Stimulated activated CD4-positive, alpha-beta T cell treated with anti-CD3 and anti-CD28 coated beads, Interleukin-4, amount 100 ng/mL, for 1 hour (primary cell): ENCODE measurements at regions not wholly inside any gene's neighbourhood (a gene's known extent, or its start where the extent isn't known, plus 50 kb on each side); places are given as distances from the start of the nearest gene placed in this dataset.
"Not testable (repeated sequence)": the region's sequence is repeated elsewhere in the genome, so short reads cannot be mapped to it uniquely, and the experiment has no call there.

Experiments
- DNase-seq: peaks from one replicate; pipeline ENCODE4 v3.0.0-alpha.2; 2020

GRCh38 chr9:71361357-71361756, 239.9 kb upstream of the TRPM3 start:
- no peak for DNase-seq

GRCh38 chr9:71357346-71357745, 235.9 kb upstream of the TRPM3 start:
- DNase-seq = no peak

GRCh38 chr9:71355884-71356283, 234.5 kb upstream of the TRPM3 start:
- DNase-seq = no peak

DNA sequence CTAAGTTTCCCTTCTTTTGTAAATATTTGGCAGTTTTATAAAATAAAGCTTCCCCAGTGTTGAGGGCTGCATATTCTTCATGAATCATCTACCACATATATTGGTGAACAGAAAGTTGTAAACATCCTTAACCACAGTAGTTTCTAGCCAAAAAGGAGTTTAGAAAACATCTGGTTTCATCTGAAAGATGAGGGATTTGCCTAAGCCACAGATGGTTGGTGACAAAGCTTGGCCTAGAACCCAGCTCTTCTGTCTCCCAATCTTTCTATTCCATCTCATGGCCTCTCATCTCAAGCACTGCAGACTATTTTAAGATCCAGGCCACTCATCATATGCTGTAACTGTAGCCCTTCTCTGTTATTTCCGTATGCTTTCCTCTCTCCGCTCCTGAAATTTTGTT, 232.3 kb upstream of the TRPM3 start:
- DNase-seq = no peak

DNA sequence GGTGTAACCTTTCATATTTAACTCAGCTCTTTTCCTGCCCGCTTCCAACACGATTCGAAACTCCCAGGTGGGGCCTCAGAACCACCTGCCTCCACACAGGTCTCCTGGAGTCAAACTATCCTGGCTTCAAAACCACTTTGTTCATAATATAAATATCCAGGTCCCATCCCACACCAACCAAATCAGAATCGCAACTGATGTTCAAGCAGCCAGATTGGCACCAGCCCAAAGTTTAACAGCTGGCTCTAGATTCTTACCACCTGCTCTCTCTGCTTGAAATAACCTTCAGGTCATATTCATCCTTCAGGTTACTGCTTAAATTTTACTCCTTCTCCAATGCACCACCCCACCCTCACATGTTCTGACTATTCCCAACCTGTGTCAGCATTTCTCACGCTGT, 231.4 kb upstream of the TRPM3 start:
- no peak for DNase-seq

DNA sequence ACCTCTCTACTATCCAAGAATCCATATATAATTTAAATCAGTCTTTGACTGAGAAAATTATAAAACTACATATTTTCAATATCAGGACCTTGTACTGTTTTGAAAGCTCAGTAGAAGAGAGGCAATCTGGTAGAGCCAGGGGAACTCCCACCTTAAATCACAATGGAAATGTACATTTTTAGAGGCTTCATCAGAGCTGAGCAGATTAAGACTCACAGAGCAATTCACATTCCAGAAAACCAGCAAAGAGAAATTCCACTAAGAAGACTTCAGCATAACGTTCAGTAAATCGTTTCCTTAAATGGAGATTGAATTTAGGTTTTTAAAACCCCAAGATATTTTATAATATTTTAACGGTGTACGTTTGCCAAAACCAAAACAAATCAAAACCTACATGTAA, 227.8 kb upstream of the TRPM3 start:
- DNase-seq = no peak

DNA sequence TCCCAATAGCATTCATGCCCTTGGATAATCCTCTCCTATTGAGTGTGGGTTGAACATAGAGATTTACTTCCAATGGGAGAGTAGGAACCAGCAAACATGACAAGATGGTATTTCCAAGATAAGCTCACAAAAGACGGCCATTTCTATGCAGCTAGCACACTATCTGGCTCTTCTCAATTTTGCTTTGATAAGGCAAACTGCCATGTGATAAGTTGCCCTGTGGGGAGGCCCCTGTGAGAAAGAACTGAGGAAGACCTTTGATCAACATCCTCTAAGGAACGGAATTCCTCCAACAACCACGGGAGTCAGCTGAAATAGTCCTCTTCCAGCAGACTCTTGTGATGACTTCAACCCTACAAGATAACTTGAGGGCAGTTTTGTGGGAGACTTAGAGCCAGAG, 211.9 kb upstream of the TRPM3 start:
- no peak for DNase-seq

DNA sequence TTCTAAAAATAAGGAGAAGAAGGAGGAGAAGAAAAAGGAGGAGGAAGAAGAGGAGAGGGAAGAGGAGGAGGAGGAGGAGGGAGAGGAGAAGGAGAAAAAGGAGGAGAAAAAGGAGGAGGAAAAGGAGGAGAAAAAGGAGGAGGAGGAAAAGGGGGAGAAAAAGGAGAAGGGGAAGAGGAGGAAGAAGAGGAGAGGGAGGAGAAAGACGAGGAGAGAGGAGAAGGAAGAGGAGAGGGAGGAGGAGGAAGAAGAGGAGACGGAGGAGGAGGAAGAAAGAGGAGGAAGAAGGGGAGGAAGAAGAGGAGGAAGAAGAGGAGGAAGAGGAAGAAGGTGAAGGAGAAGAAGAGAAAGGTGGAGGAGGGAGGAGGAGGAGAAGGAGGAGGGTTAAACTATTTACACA, 210.2 kb upstream of the TRPM3 start:
- no peak for DNase-seq

DNA sequence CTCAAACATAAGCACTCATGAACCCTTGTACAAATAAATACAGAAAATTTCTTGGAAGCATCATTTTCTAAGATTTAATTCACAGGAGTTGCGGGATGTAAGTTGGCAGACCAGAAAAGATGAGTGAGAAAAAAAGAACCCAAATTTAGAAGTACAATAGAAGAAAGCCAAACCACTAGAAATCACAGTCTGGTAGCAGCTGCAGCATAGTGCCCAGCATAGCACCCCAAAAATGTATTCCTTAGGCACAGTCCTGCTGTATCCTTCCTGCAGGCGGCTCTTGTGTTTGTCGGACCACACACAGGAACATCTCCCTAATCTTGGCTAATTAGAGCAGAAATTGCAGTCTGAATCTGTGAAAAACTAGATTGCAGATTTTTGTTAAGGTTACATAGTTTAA, 208.5 kb upstream of the TRPM3 start:
- no peak for DNase-seq

- DNase-seq = no peak
Measured at GRCh38 chr9:71326360-71326759, 204.9 kb upstream of the TRPM3 start.

DNA sequence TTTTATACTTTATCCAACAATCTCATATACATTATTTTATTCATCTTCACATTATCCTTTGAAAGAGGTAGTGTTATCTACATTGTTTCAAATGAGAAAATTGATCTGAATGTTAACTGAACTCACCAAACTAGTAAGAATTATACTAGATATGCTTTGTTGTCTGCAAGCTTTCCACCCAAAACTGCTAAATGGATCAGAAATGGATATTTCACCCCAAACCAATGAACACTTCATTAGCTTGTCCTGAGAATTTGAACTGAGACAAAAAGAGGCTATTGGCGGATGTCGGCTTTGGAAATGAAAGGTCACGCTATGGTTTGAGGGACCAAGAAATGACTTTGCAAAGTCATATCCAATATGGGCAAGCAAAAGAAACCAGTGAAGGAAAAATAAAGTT, 201.9 kb upstream of the TRPM3 start:
- no peak for DNase-seq

DNA sequence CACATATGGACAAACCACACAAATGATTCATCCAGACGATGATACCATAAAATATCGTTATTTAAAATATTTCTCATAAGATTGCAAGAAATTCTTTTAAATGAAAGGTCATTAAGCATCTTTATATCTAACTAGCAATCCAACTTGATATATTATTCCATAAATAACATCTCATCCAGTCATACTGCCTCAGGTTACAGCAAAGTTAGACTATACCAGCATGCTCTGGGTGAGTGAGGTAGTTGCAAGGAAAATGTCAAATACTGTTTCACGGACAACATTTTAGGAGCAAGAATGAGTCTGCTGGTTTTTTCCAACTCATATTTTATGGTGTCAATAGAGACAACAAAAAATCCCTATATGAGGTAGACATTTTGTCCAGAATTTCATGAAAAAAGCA, 200.9 kb upstream of the TRPM3 start:
- DNase-seq = no peak

- DNase-seq = no peak
Measured at GRCh38 chr9:71308454-71308853, 187.0 kb upstream of the TRPM3 start.

DNA sequence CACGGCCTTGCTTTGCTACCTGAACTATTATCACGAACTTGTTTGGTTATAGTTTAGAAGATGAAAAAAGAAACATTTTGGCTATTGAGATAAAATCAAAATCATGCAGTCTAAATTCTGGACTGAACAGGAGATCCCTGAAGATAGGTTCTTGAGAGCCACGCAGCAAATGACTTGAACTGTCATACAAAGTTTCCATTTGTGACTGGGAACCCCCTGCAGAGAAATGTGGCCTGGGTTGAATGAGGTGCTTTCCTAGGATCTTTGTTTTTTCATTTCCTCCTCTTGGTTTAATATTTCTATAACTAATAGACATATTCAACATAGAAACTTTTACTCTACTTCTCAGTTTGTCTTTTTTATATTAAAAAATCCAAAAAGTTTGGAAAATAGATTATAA, 184.7 kb upstream of the TRPM3 start:
- no peak for DNase-seq

DNA sequence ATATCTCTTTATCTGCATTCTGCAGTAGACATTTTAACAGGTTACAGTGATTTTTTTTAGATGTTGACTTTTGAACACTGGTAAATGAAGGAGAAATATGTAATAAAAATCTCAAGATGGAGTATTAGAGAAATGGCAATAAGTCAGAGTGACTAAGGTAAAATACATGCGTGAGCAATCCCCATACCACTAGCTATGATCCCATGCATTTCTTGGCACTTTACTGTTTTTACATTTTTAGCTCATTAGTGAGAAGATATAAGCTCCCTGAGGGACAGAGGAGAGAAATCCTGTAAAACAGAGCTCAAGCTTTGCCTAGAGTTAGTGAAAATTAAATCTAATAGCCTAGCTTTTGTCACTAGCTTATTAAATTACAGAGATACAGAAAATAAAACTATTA, 181.9 kb upstream of the TRPM3 start:
- DNase-seq = no peak

DNA sequence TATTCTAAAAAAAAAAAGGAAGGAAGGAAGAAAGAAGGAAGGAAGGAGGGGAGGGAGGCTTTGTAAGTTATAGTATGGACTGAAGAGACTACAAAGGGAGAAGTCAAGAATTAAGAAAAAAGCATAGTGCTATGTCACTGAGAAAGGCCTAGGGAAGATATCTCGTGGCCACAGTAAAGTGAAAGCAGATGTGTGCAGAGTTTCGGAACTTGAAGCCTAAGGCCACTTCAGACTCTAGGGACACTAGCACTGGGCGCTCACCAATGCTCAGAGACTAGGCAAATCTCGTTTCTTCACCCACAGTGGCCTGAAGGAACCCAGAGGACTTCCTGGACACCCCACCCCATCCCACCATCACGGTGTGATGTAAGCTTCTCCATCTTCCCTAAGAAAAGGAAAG, 181.4 kb upstream of the TRPM3 start:
- DNase-seq = no peak

GRCh38 chr9:71295928-71296327, 174.5 kb upstream of the TRPM3 start:
- no peak for DNase-seq

- no peak for DNase-seq
Measured at GRCh38 chr9:71286146-71286545, 164.7 kb upstream of the TRPM3 start.

GRCh38 chr9:71285191-71285656, 163.8 kb upstream of the TRPM3 start:
- no peak for DNase-seq

DNA sequence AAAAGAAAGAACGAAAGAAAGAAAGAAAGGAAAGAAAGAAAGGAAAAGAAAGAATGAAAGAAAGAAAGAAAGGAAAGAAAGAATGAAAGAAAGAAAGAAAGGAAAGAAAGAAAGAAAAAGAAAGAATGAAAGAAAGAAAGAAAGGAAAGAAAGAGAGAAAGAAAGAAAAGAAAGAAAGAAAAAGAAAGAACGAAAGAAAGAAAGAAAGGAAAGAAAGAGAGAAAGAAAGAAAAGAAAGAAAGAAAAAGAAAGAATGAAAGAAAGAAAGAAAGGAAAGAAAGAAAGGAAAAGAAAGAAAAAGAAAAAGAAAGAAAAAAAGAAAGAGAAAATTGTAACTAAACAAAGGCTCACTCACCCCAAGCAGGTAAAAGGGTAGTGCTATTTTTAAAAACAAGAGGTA, 160.7 kb upstream of the TRPM3 start:
- DNase-seq = not testable (repeated sequence)

DNA sequence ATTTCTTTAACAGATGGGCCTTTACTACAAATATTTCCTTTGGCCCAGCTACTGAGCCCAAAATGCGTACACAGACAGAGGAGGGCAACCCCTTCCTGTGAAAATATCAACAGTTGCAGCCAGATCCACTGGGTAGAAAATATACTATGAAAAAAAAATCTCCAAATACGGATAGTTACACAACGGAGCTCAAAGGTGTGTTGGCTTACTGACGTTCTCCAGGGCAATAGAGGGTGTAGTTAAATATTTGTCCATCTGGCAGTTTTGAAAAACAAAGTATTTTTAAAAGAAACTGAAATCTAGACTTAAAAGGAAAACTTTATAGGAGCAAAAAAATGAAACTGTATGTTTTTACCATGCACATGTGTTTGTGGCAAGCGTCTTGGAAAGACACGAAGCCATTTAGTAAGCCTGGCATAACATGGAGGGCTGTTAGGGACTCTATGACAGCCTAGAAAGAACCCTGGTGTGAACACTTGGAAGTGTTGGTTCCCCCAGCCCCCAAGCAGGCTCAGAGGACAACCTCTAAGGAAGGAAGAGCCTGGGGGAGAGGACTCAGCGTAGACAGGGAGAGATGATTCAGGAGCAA, 157.8 kb upstream of the TRPM3 start:
- DNase-seq = no peak

GRCh38 chr9:71273613-71274012, 152.2 kb upstream of the TRPM3 start:
- no peak for DNase-seq

DNA sequence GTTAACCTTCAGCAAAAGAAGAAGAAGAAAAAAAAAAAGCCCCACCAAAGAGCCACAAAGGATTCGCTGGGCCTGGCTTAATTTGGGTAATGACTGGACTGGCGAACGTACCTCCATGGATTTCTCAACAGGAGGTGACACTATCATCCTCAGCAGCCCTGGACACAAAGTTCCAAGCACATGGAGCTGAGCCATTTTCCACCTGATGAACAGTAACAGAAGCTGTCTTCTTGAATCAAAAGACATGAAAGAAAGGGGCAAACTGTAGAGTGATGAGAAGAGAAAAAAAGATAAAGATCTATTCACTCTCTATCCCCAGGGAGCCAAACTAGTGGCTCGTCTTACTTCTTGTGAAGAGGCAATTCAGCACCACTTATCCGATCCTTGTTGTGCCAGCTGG, 150.2 kb upstream of the TRPM3 start:
- no peak for DNase-seq

- no peak for DNase-seq
Measured at GRCh38 chr9:71270554-71270953, 149.1 kb upstream of the TRPM3 start.

- DNase-seq = no peak
Measured at GRCh38 chr9:71269859-71270258, 148.4 kb upstream of the TRPM3 start.
